Spleen (tissue), 7 donors: ENCODE measurements at regions not wholly inside any gene's neighbourhood (a gene's known extent, or its start where the extent isn't known, plus 50 kb on each side); places are given as distances from the start of the nearest gene placed in this dataset.

Experiments
- POLR2A ChIP-seq, 3 donors: fragments of 450-650 bp; IDR thresholded peaks; one replicate each; pipeline ENCODE4 v1.5.1; 2017; ENCODE audit warnings: antibody characterized with exemption in 3 of 3, mild to moderate bottlenecking in 1 of 3
- POLR2AphosphoS5 ChIP-seq, 3 donors: sonication (generic); formaldehyde crosslinking; IDR thresholded peaks; one replicate each; pipeline ENCODE4 v1.5.1; 2017; ENCODE audit warnings: antibody characterized with exemption in 3 of 3
- TF ChIP-seq, protein P1 (sequence below), 11 experiments: fragments of 200-600 bp in 7 of 11; fragments of 450-650 bp in 4 of 11; sonication (generic) in 4 of 11; IDR thresholded peaks in 8 of 11; conservative IDR thresholded peaks in 3 of 11; 1 replicate in 7 of 11; 2 replicates in 4 of 11; pipeline versions ENCODE4 v1.4.0 to v1.8.0; 2016 to 2021; ENCODE audit warnings: antibody characterized with exemption in 11 of 11, inconsistent platforms in 4 of 11, mild to moderate bottlenecking in 1 of 11
- donor health status: DM: no; HTN: no; CAD: no; lungs with moderate emphysema.
- donor health status: DM: no; HTN: no; CAD: no.
- donor health status: DM: no; HTN: no; CAD: no.

DNA sequence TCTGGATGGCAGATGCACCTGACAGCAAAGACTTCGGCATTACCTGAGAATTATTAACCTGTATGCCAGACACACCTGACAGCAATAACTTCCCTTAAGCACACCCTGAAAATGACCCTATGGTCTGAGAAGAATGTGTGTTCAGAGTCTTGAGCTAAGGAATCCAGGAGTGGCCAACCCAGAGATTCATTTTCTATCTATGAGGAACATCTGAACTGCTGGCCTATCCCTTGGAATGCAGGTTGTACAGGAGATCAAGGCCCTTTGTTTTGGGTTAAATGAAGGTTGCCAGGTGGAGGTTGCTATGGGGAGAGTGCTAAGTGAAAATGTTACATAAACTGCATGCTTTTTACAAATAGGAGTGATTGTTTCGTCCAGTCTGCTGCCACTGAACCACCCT, 200.9 kb upstream of the MEIS1 start:
- TF ChIP-seq POLR2A (IDR thresholded peaks at IDR 0.05) (no peak), POLR2AphosphoS5 (IDR thresholded peaks at IDR 0.05) (no peak)
- TF ChIP-seq, protein P1, sequence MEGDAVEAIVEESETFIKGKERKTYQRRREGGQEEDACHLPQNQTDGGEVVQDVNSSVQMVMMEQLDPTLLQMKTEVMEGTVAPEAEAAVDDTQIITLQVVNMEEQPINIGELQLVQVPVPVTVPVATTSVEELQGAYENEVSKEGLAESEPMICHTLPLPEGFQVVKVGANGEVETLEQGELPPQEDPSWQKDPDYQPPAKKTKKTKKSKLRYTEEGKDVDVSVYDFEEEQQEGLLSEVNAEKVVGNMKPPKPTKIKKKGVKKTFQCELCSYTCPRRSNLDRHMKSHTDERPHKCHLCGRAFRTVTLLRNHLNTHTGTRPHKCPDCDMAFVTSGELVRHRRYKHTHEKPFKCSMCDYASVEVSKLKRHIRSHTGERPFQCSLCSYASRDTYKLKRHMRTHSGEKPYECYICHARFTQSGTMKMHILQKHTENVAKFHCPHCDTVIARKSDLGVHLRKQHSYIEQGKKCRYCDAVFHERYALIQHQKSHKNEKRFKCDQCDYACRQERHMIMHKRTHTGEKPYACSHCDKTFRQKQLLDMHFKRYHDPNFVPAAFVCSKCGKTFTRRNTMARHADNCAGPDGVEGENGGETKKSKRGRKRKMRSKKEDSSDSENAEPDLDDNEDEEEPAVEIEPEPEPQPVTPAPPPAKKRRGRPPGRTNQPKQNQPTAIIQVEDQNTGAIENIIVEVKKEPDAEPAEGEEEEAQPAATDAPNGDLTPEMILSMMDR (IDR thresholded peaks at IDR 0.05 in 8 of 11, conservative IDR thresholded peaks at IDR 0.05 in 3 of 11), result no peak
